Subcutaneous abdominal adipose tissue (tissue), 5 donors: ENCODE measurements at regions not wholly inside any gene's neighbourhood (a gene's known extent, or its start where the extent isn't known, plus 50 kb on each side); places are given as distances from the start of the nearest gene placed in this dataset.
"Not testable (repeated sequence)": the region's sequence is repeated elsewhere in the genome, so short reads cannot be mapped to it uniquely, and the experiment has no call there.

Source experiments
- H3K27ac ChIP-seq: one replicate; pipeline ENCODE4 v1.7.0; 2013; ENCODE audit warnings: low read depth, mild to moderate bottlenecking, inconsistent platforms, low read length, moderate library complexity
- H3K27me3 ChIP-seq, 5 donors: one replicate each; pipeline ENCODE4 v1.7.0; 2013; ENCODE audit warnings: low read length in 5 of 5, inconsistent platforms in 1 of 5; ENCODE audit not compliant: control insufficient read depth in 5 of 5, insufficient read depth in 4 of 5
- H3K36me3 ChIP-seq, 5 donors: one replicate each; pipeline ENCODE4 v1.7.0; 2013; ENCODE audit warnings: low read length in 5 of 5; ENCODE audit not compliant: control insufficient read depth in 5 of 5, insufficient read depth in 5 of 5
- H3K4me1 ChIP-seq, 5 donors: one replicate each; pipeline ENCODE4 v1.7.0; 2013; ENCODE audit warnings: low read length in 5 of 5, mild to moderate bottlenecking in 3 of 5, moderate library complexity in 1 of 5; ENCODE audit not compliant: control insufficient read depth in 5 of 5, insufficient read depth in 5 of 5
- H3K4me3 ChIP-seq, 5 donors: one replicate each; pipeline ENCODE4 v1.7.0; 2013; ENCODE audit warnings: low read length in 5 of 5, low read depth in 1 of 5
- H3K9ac ChIP-seq, 5 donors: one replicate each; pipeline ENCODE4 v1.7.0; 2013; ENCODE audit warnings: low read length in 5 of 5, mild to moderate bottlenecking in 4 of 5, moderate library complexity in 3 of 5
- H3K9me3 ChIP-seq, 5 donors: one replicate each; pipeline ENCODE4 v1.7.0; 2013; ENCODE audit warnings: low read length in 5 of 5; ENCODE audit not compliant: control insufficient read depth in 5 of 5
- donor health status: healthy.
- donor health status: healthy.
- donor health status: healthy.
- donor health status: healthy.
- donor health status: healthy.

DNA sequence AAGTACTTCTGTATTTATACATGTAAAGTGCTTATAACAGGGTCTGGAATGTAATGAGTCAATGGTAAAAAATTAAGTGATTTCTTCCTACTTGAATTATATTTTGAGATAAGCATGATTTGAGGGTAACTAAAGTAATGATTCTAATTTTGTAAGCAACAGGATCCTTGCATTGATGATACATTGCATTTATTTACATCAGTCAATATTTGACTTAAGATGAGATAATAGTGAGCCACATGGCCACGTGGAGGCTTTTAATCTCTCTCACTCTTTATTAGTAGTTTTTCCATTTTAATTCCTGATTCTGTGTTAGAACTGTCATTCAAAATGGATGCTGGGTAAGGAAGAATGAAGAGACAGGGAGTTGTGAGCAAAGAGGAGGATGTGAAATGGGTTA lies 298.1 kb upstream of the PRICKLE1 start:
- Histone ChIP-seq H3K4me3 (no peak overlapping the region), H3K36me3 (no peaks in the 10 kb centered on the region), H3K9me3 (peaks cover 0 to 4% (median 0%) of the 10 kb centered on the region in 5 donors), H3K9ac (no peak overlapping the region), H3K27me3 (no peaks in the 10 kb centered on the region), H3K27ac (no peak overlapping the region), H3K4me1 (no peaks in the 10 kb centered on the region)

DNA sequence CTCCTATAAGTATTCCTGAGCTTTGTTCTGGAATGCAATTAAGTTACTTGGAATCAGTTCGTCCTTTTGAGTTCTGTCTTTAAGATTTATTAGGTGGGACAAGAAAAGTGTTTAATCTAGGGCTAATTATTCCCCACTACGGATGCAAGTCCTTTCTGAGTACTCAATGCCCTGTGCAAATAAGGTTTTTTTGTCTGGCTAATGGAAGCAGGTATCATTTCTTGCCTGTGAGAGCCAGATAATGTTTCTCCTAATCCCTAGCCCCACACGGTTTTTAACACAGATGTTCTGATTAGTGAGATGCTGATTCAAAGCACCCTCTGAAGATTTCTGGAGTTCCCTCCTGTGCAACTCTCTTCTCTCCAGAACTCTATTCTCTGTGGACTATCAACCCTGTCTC lies 296.6 kb upstream of the PRICKLE1 start:
- no peak overlapping the region for H3K9ac ChIP-seq
- no peaks in the 10 kb centered on the region for H3K36me3 ChIP-seq
- no peak overlapping the region for H3K4me3 ChIP-seq
- no peaks in the 10 kb centered on the region for H3K27me3 ChIP-seq
- H3K4me1 ChIP-seq = no peaks in the 10 kb centered on the region
- H3K27ac ChIP-seq = no peak overlapping the region
- peaks cover 0 to 4% (median 0%) of the 10 kb centered on the region in 5 donors for H3K9me3 ChIP-seq

DNA sequence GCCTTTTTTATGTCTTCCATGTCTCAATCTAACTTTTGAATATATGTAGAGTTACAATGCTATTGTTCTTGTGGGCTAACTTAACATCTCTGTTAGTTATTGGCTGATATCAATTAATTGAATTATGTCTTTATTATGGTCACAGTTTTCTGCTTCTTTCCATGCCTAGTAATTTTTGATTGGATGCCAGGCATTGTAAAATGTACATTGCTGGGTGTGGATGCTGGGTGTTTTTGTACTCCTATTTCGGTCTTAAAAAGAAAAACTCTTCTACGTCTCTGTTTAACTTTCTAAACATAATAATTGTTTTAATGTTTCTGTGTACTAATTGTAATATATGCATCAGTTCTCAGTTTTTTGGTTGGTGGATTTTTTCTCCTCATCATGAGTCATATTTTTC lies 296.1 kb upstream of the PRICKLE1 start:
- Histone ChIP-seq H3K27me3 (no peaks in the 10 kb centered on the region), H3K9me3 (peaks cover 0 to 4% (median 0%) of the 10 kb centered on the region in 5 donors), H3K27ac (no peak overlapping the region), H3K4me3 (no peak overlapping the region), H3K9ac (no peak overlapping the region), H3K4me1 (no peaks in the 10 kb centered on the region), H3K36me3 (no peaks in the 10 kb centered on the region)

DNA sequence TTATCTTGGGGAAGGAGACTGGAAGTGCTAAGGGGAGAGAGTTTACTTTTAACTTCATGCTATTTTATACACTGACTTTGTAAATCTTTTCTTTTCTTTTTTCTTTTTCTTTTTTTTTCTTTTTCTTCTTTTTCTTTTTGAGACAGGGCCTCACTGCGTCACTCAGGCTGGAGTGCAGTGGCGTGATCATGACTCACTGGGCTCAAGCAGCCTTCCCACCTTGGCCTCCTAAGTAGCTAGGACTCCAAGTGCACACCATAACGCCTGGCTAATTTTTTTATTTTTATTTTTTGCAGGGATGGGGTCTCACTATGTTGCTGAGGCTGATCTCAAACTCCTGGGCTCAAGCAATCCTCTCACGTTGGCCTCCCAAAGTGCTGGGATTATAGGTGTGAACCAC lies 294.6 kb upstream of the PRICKLE1 start:
- Histone ChIP-seq H3K4me3 (no peak overlapping the region), H3K36me3 (no peaks in the 10 kb centered on the region), H3K9ac (no peak overlapping the region), H3K4me1 (no peaks in the 10 kb centered on the region), H3K27me3 (no peaks in the 10 kb centered on the region), H3K9me3 (peaks cover 0 to 2% (median 0%) of the 10 kb centered on the region in 5 donors), H3K27ac (no peak overlapping the region)

DNA sequence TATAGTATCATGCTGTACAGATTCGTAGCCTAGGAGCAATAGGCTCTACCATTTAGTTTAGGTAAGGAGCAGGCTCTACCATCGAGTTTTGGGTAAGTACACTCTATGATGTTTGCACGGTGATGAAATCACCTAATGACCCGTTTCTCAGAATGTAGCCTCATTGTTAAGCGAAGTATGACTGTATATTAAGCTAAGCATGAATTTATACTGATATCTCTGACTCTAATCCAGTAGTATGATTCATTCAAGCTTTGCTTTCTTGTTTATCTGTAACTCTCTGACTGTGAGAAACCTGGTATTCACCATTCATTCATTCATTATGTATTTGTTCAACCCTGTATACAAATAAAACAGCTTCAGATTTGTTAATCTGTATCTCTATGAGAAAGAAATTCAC lies 283.9 kb upstream of the PRICKLE1 start:
- H3K36me3 ChIP-seq = no peaks in the 10 kb centered on the region
- no peak overlapping the region for H3K4me3 ChIP-seq
- no peaks in the 10 kb centered on the region for H3K4me1 ChIP-seq
- no peaks in the 10 kb centered on the region for H3K27me3 ChIP-seq
- H3K9ac ChIP-seq = no peak overlapping the region
- no peaks in the 10 kb centered on the region for H3K9me3 ChIP-seq
- no peak overlapping the region for H3K27ac ChIP-seq

DNA sequence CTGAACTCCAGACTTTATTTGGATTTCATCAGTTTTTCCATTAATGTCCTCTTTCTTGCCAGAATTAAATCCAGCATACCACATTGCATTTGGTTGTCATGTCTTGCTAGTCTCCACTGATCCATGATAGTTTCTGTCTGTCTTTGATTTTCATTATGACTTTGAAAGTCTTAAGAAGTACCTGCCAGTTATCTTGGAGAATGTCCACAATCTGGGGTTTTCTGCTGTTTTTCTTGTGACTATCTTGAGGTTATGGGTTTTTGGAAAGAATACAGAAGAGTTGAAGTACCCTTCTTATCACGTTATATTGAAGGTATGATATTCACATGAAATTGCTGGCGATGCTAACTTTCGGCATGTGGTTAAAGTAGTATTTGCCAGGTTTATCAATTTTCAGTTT lies 282.3 kb upstream of the PRICKLE1 start:
- Histone ChIP-seq H3K9ac (no peak overlapping the region), H3K4me1 (no peaks in the 10 kb centered on the region), H3K9me3 (no peaks in the 10 kb centered on the region), H3K27me3 (no peaks in the 10 kb centered on the region), H3K27ac (no peak overlapping the region), H3K4me3 (no peak overlapping the region), H3K36me3 (no peaks in the 10 kb centered on the region)

DNA sequence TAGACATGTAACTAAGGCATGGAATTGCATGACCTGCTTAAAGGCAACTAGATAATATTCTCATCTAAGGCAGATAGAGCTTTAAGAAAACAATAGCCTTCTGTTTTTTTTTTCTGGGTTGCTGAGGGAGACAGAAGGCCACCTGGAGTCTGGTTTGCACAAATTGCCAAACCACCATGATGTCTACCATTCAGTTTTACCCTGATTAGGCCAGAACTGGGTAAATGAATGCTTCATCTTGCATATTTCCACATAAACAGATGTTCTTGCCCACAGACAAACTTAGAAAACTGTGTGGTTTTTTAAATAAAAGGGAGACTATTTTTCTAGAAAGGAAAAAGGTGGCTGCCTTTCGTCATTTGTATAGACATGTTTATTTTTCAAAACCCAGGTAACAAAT lies 278.7 kb upstream of the PRICKLE1 start:
- H3K36me3 ChIP-seq = no peaks in the 10 kb centered on the region
- H3K9ac ChIP-seq = no peak overlapping the region

DNA sequence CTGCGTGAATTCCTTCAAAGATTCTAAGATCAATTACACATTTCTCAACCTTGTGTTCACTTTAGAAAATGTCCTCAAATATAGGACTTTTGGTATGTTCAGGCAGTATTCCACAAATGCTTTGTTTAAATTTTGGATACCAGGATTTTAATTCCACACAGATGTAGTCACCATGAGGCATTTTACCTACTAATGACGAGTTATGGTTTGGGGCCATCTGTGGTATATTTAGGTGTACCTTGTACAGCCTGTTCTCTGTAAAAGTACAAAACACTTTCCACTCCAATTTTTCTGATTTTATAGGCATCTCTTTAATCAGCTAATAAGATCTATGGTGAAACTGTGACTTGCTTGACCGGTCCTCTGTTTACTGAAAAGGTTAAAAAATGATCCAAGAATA lies 275.7 kb upstream of the PRICKLE1 start:
- Histone ChIP-seq H3K4me3 (no peak overlapping the region), H3K27me3 (no peaks in the 10 kb centered on the region), H3K27ac (no peak overlapping the region), H3K9ac (no peak overlapping the region), H3K36me3 (no peaks in the 10 kb centered on the region), H3K4me1 (no peaks in the 10 kb centered on the region), H3K9me3 (no peaks in the 10 kb centered on the region)

More for the DNA sequence above, 278.7 kb upstream of the PRICKLE1 start:
- Histone ChIP-seq H3K4me1 (no peaks in the 10 kb centered on the region), H3K9me3 (no peaks in the 10 kb centered on the region), H3K27me3 (no peaks in the 10 kb centered on the region), H3K4me3 (no peak overlapping the region), H3K27ac (no peak overlapping the region)

DNA sequence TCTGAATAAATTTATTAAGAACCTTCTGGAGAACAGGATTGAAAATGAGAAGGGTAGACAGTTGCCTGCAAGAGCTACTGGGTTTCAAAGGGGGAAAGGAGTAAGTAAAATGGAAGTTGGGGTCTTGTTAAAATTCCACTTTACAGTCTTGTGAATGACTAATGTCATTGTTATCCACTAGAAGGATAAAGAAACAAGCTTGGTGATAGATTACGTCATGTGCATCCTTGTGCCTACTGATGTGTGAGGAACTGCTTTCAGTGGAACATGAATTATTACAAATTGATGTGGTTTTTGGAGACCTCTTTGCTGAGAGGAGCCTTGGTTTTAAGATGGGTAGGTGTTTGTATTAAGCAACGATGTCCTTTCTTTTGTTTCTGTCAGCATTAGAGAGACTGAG lies 272.5 kb upstream of the PRICKLE1 start:
- no peak overlapping the region for H3K9ac ChIP-seq
- H3K4me1 ChIP-seq = no peaks in the 10 kb centered on the region
- no peak overlapping the region for H3K27ac ChIP-seq
- no peaks in the 10 kb centered on the region for H3K9me3 ChIP-seq
- H3K36me3 ChIP-seq = no peaks in the 10 kb centered on the region
- no peaks in the 10 kb centered on the region for H3K27me3 ChIP-seq
- H3K4me3 ChIP-seq = no peak overlapping the region

DNA sequence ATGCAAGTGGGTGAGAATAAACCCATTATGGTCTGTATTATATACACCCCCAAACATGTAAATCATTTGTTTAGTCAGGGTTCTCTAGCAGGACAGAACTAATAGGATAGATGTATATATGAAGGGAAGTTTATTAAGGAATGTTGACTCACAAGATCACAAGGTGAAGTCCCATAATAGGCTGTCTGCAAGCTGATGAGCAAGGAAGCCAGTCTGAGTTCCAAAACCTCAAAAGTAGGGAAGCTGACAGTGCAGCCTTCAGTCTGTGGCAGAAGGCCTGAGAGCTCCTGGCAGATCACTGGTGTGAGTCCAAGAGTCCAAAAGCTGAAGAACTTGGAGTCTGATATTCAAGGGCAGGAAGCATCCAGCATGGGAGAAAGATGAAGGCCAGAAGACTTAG lies 270.8 kb upstream of the PRICKLE1 start:
- not testable (repeated sequence) for H3K27me3 ChIP-seq, H3K9ac ChIP-seq, H3K27ac ChIP-seq, H3K4me3 ChIP-seq, H3K4me1 ChIP-seq, H3K9me3 ChIP-seq, H3K36me3 ChIP-seq

DNA sequence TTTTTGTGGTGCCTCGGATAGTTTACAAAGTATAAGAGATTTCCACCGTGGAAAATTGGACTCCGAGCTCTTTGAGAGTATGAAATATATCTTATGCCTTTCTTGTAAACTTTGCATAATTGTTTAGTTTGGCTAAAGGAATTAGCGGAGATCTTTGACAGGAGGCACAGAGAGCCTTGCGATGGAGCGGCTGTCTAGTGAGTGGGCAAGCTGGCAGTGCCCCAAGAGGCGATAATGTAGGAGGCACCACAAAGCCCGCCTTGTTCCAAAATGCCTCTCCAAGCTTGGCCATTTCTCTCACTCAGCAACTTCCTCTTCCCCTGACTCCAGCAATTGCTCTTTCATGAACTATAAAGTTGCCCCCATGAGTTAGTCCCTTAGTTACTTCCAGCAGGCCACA lies 270.1 kb upstream of the PRICKLE1 start:
- Histone ChIP-seq H3K27ac (no peak overlapping the region), H3K36me3 (no peaks in the 10 kb centered on the region), H3K9me3 (no peaks in the 10 kb centered on the region), H3K27me3 (no peaks in the 10 kb centered on the region), H3K4me3 (no peak overlapping the region), H3K4me1 (no peaks in the 10 kb centered on the region), H3K9ac (no peak overlapping the region)
